NT2/D1 (cell line): ENCODE measurements at regions not wholly inside any gene's neighbourhood (a gene's known extent, or its start where the extent isn't known, plus 50 kb on each side); places are given as distances from the start of the nearest gene placed in this dataset.

ENCODE experiments used
- DNase-seq: peaks from one replicate; pipeline ENCODE4 v3.0.0-alpha.2; 2011; ENCODE audit warnings: low read depth, low spot score
- H3K27me3 ChIP-seq: 2 replicates; pipeline ENCODE4 v1.6.0; 2011; ENCODE audit warnings: mild to moderate bottlenecking; ENCODE audit not compliant: insufficient read length, insufficient read depth
- H3K36me3 ChIP-seq: 2 replicates; pipeline ENCODE4 v1.6.1; 2011; ENCODE audit warnings: mild to moderate bottlenecking, low read length, mixed read lengths; ENCODE audit not compliant: insufficient read depth, insufficient read length
- H3K4me1 ChIP-seq: 2 replicates; pipeline ENCODE4 v1.5.1; 2011; ENCODE audit not compliant: insufficient read depth, insufficient read length
- H3K4me3 ChIP-seq: 2 replicates; pipeline ENCODE4 v1.5.1; 2011; ENCODE audit warnings: low read depth; ENCODE audit not compliant: insufficient read length
- H3K9ac ChIP-seq: 2 replicates; pipeline ENCODE4 v1.6.0; 2011; ENCODE audit warnings: low read depth; ENCODE audit not compliant: insufficient read length
- H3K9me3 ChIP-seq: 2 replicates; pipeline ENCODE4 v1.5.1; 2011; ENCODE audit warnings: mild to moderate bottlenecking, low read length; ENCODE audit not compliant: insufficient read depth
- SUZ12 ChIP-seq: IDR thresholded peaks from 2 replicates; pipeline ENCODE4 v1.6.1; 2011; ENCODE audit not compliant: insufficient read length, insufficient read depth; ENCODE audit errors: extremely low read depth
- YY1 ChIP-seq: IDR thresholded peaks from 2 replicates; pipeline ENCODE4 v1.6.1; 2011; ENCODE audit not compliant: insufficient read length, insufficient read depth
- ZNF274 ChIP-seq: IDR thresholded peaks from 2 replicates; pipeline ENCODE4 v1.6.1; 2011; ENCODE audit warnings: mild to moderate bottlenecking, low read depth, low read length

DNA sequence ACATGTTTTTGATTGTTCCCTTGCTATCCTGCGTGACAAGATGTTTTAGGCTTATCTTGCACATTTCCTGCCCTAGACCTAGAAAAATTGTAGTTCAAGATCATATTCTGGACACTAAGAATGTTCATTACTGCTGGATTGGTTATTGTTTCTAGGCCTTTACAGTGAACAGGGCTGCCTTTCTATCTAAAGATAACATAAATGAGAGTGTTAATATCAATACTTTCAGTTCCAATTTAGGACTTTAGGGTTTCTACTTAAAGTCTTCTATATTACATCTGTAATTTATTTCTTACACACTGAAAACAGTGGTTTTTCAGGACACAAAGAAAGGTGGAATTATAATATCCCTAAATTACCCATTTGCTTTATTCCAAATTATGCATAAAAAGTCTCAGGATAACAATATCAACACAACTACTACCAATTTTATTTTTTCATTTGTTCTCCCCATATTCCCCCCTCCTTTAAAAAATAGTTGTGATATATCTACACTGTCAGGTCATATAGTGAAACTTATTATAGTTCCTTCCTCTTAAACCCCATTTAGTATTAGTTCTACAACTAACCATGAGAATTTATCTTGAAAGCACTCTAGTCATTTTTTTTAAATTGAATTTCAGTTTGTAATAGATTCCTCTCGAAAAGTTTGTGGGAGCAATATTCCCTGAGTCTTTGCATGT, 293.9 kb upstream of the RIOK2 start:
- TF ChIP-seq SUZ12 (no peak), YY1 (no peak), ZNF274 (no peak)

DNA sequence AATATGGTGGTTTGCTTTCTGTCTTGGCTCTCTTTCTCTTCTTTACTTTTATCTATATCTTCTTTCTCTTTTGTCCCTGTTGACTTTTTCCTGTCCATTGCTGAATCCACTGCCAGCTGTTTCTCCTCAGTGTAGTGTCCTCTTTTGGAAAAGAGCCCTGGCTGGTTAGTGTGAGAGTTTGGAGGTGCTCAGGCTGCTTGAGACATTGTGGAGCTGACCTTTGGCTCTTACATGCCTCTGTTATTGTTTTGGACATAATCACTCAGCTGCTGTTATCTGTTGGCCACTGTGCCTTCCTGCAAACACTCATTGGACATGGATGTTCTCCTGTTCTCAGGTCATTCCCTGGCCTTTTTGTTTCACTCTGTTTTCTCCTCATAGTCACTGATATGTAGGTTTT, 295.4 kb upstream of the RIOK2 start:
- Histone ChIP-seq H3K27me3 (no peaks in the 10 kb centered on the region), H3K4me1 (no peaks in the 10 kb centered on the region), H3K9me3 (no peaks in the 10 kb centered on the region), H3K4me3 (no peak overlapping the region), H3K9ac (no peak overlapping the region), H3K36me3 (no peaks in the 10 kb centered on the region)
- TF ChIP-seq ZNF274 = no peak
- TF ChIP-seq SUZ12 = no peak
- TF ChIP-seq YY1 = no peak
- DNase-seq = no peak

More for the DNA sequence above, 293.9 kb upstream of the RIOK2 start:
- Histone ChIP-seq H3K9ac (no peak overlapping the region), H3K36me3 (no peaks in the 10 kb centered on the region), H3K9me3 (no peaks in the 10 kb centered on the region), H3K4me1 (no peaks in the 10 kb centered on the region), H3K27me3 (no peaks in the 10 kb centered on the region), H3K4me3 (no peak overlapping the region)
- no peak for DNase-seq

DNA sequence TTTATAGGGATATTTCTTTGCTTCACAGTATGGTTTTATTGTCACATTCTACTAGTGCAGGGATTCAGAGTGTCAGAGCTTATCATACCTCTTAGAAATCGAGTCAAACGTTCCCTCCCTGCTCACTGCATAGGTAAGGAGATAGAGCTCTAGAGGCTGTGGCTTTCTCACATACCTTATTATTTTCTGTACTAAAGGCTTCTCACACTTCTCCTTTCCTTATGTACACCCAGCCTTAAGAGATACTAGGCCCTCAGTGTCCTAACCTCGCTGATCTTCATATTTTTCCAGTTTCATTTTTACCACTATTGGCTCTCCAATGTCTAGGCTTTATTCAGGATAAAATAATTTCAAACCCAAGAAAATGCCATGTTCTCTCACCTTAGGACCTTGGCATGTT, 297.3 kb upstream of the RIOK2 start:
- no peaks in the 10 kb centered on the region for H3K4me1 ChIP-seq
- no peaks in the 10 kb centered on the region for H3K9me3 ChIP-seq
- H3K4me3 ChIP-seq = no peak overlapping the region
- H3K27me3 ChIP-seq = no peaks in the 10 kb centered on the region
- H3K36me3 ChIP-seq = no peaks in the 10 kb centered on the region
- no peak for TF ChIP-seq YY1
- TF ChIP-seq ZNF274 = no peak
- no peak for TF ChIP-seq SUZ12
- DNase-seq = no peak
- H3K9ac ChIP-seq = no peak overlapping the region

DNA sequence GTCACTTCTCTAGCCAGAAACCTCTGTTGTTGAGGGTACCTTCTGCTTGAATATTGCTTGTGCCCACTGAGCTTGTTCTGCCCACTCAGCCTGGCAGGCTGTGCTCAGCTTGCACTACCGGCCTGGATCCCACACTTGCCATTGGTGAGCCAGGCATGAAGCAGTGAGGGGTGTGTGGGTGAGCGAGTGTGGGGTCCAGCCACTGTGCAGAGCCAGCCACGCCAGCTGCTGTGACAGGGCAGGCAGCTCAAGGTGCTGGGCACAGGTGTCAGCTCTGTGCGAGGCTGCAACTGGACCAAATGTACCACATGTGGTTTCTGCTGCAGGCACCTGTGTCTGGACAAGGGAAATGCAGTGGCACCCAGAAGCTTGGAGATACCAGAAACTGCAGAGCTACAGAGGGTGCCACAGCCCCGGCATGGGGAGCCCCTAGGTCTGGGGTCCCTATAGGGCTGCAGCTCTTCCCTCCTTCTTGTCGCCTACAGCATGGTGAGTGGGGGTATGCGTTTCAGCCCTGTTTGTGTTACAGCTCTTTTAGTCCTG, 305.1 kb upstream of the RIOK2 start:
- DNase-seq = no peak
- Histone ChIP-seq H3K4me1 (no peaks in the 10 kb centered on the region), H3K9me3 (no peaks in the 10 kb centered on the region), H3K27me3 (no peaks in the 10 kb centered on the region), H3K9ac (no peak overlapping the region), H3K36me3 (no peaks in the 10 kb centered on the region), H3K4me3 (no peak overlapping the region)
- TF ChIP-seq YY1 (no peak), ZNF274 (no peak), SUZ12 (no peak)

DNA sequence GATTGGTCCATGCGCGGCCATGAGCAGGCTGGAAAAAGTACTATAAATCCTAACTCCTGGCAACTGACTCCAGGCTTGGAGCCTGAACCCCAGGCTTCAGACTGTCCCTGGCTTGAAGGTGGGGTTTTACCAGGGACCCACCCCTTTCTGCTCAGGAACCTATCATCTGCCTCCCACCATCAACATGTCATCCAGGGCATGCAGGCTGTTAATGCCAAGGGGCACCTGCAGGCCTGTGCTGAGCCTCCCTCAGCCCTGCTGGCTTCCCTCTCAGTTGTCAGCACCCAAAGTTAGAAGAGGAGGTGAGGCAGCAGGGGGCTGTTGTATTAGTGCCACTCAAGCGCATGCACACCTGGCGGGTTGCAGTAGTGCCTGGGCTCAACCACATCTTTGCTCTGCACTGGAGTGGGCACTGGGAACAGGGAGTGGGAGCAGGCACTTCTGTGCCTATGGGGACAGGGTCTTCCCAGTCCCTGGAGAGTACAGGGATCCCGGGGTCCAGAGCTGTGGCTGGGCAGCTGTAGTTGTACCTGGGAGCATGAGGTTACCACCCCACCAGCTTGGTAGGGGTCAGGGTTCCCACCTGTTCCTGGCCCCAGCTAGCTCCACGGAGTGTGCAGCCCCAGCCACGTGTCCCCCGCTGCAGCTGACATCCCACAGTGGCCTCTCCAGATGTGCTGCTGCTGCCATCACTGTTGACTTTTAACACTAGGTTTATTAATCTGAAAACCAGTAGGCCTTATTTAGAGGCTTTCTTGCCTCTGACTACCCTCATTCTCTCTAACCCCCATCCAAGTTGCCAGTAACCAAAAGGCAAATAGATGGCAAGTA, 306.2 kb upstream of the RIOK2 start:
- Histone ChIP-seq H3K27me3 (no peaks in the 10 kb centered on the region), H3K4me3 (no peak overlapping the region), H3K4me1 (no peaks in the 10 kb centered on the region), H3K36me3 (no peaks in the 10 kb centered on the region), H3K9me3 (no peaks in the 10 kb centered on the region), H3K9ac (no peak overlapping the region)
- no peak for DNase-seq
- TF ChIP-seq ZNF274 = no peak
- TF ChIP-seq YY1 = no peak
- TF ChIP-seq SUZ12 = no peak

- Histone ChIP-seq H3K4me3 (no peak overlapping the region), H3K27me3 (no peaks in the 10 kb centered on the region), H3K9me3 (no peaks in the 10 kb centered on the region), H3K4me1 (no peaks in the 10 kb centered on the region), H3K36me3 (no peaks in the 10 kb centered on the region), H3K9ac (no peak overlapping the region)
- no peak for TF ChIP-seq SUZ12
- no peak for TF ChIP-seq ZNF274
- no peak for TF ChIP-seq YY1
- DNase-seq = no peak
Observed at GRCh38 chr5:97494465-97494864, 311.4 kb upstream of the RIOK2 start.

- H3K4me3 ChIP-seq = no peak overlapping the region
- H3K27me3 ChIP-seq = no peaks in the 10 kb centered on the region
- H3K36me3 ChIP-seq = no peaks in the 10 kb centered on the region
- DNase-seq = no peak
- no peaks in the 10 kb centered on the region for H3K4me1 ChIP-seq
- no peak for TF ChIP-seq ZNF274
- TF ChIP-seq SUZ12 = no peak
- TF ChIP-seq YY1 = no peak
- no peaks in the 10 kb centered on the region for H3K9me3 ChIP-seq
- no peak overlapping the region for H3K9ac ChIP-seq
Observed at GRCh38 chr5:97495301-97495700, 312.3 kb upstream of the RIOK2 start.
